HEK293 (cell line): ENCODE measurements at regions not wholly inside any gene's neighbourhood (a gene's known extent, or its start where the extent isn't known, plus 50 kb on each side); places are given as distances from the start of the nearest gene placed in this dataset.

Experiments
- ZNF202 ChIP-seq: fragments of 450-650 bp; formaldehyde crosslinking; IDR thresholded peaks from 2 replicates; pipeline ENCODE4 v1.5.1; 2016; ENCODE audit warnings: missing biosample characterization, missing genetic modification characterization, borderline replicate concordance
- ZNF610 ChIP-seq: fragments of 450-650 bp; formaldehyde crosslinking; IDR thresholded peaks from 2 replicates; pipeline ENCODE4 v1.5.1; 2016; ENCODE audit warnings: missing biosample characterization, missing genetic modification characterization, borderline replicate concordance

DNA sequence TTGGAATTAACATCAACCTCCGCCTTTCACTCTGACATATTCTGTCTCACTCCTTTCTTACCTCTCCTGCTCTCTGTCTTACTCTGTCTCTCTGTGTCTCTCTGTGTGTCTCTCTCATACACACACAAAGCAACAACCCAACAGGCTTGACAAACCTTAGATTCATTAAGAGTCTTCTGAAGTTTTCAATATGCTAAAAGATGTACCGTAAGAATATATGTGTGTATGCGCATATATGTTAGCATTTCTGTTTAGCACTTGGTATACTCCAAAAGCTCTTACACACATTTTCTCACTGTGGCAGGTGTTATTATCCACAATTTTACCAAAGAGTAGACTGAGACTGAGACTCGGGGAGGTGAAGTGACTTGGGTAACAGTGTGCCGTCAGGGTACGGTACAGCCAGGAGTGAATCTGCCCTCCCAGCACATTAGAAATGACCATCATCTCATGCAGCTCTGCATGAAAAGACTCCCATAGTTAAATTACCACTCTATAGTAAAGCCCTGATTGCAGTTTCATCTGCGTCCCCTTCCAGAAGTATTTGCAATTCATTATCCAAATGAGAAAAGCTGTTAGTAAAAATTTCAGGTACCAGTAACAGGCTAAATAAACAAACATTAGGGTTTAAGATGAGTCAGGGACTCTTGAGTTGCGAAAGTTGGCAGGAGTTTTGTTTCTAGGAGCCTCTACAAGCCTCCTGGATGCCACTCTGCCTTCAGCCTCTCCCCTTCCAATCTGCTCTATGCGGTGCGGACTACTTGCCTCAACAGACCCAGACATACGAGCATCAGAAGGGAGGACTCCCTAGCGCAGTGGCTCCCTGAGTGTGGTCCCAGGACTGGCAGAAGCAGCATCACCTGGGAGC lies 195.2 kb upstream of the TMEM45B start:
- TF ChIP-seq ZNF610 (tag by site-specific recombination) (no peak), ZNF202 (tag by site-specific recombination) (no peak)
